ENCODE measurements at regions not wholly inside any gene's neighbourhood (a gene's known extent, or its start where the extent isn't known, plus 50 kb on each side); places are given as distances from the start of the nearest gene placed in this dataset.

DNA sequence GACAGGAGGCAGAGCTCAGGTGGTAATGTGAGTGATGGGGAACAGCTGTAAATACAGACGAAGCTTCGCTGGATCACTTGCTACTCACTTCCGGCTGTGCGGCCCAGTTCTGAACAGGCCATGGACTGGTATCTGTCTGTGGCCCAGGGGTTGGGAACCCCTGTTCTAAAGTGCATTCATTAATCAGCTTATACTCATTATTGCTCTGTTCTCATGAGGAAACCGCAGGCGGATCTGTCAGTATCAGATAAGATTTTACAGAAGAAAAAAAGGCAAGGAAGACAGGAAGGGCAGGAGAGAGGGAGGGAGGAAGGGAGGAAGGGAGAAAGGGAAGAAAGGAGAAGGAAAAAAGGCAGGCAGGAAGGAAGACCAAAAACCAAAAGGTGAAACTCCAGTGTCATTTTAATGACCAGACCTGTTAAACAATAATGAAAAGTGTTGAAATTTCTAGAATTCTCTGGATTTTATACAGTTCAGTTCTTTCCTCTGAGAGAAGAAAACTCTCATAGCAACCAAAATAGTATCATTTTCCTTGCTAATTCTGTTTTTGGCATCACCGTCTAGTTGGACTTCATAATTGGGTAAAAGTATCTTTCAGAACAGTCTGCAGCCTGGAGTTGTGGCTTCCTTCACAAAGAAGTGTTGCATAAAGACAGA is 128.0 kb upstream of the PROK2 start:
- Mint-ChIP-seq H3K4me1 (no peaks in the 10 kb centered on the region), H3K27me3 (peaks cover 22% of the 10 kb centered on the region), H3K9me3 (no peaks in the 10 kb centered on the region), H3K36me3 (ENCODE audit: insufficient read depth) (no peaks in the 10 kb centered on the region), H3K27ac (ENCODE audit: low read depth) (no peak overlapping the region), H3K4me3 (no peak overlapping the region)
- ATAC-seq (replicated peaks; ENCODE audit: extremely low read depth, poor library complexity, severe bottlenecking) (no peak), DNase-seq (ENCODE audit: low spot score in 2 of 2) (no peak)

DNA sequence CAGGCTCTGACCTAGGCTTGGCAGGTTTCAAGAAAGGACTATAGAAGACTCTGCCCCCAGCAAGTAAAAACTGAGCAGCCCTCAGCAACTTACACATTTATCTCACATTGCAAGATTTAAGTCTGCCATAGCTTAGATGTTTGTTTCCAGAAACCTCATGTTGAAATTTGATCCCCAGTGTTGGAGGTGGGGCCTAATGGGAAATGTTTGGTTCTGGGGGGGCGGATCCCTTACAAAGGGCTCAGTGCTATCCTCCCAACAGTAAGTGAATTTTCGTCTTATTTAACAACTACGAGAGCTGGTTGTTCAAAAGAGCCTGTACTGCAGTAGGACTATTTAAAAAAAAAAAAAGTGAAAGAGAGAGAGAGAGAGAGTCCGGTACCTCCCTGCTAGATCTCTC is 125.2 kb upstream of the PROK2 start:
- no peak overlapping the region for H3K27ac Mint-ChIP-seq (ENCODE audit: low read depth)
- no peaks in the 10 kb centered on the region for H3K4me1 Mint-ChIP-seq
- no peak for DNase-seq (ENCODE audit: low spot score in 2 of 2)
- ATAC-seq (replicated peaks; ENCODE audit: extremely low read depth, poor library complexity, severe bottlenecking) = no peak
- peaks cover 36% of the 10 kb centered on the region for H3K27me3 Mint-ChIP-seq
- no peak overlapping the region for H3K4me3 Mint-ChIP-seq
- H3K9me3 Mint-ChIP-seq = no peaks in the 10 kb centered on the region
- no peaks in the 10 kb centered on the region for H3K36me3 Mint-ChIP-seq (ENCODE audit: insufficient read depth)

DNA sequence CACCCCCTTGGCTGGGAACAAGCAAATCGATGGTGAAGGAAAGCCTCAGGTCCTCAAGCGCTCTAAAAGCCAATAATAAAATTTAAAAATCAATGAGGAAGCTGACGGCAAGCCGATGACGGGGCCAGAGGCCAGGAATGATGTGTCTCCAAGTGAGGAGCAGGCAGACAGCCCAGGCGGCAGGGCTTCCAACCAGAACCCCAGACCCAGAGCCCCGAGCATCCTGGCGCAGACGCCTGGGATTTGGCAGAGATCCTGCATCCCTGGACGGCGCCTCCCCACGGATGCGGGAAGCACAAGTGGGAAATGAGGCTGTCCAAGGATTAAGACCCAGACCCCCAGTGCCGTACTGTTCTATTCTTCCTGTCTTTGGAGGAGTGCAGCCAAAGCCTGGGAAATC is 123.0 kb upstream of the PROK2 start:
- no peak for ATAC-seq (replicated peaks; ENCODE audit: extremely low read depth, poor library complexity, severe bottlenecking)
- H3K4me1 Mint-ChIP-seq = no peaks in the 10 kb centered on the region
- H3K36me3 Mint-ChIP-seq (ENCODE audit: insufficient read depth) = no peaks in the 10 kb centered on the region
- no peak overlapping the region for H3K27ac Mint-ChIP-seq (ENCODE audit: low read depth)
- DNase-seq (ENCODE audit: low spot score in 2 of 2) = no peak
- no peaks in the 10 kb centered on the region for H3K9me3 Mint-ChIP-seq
- no peak overlapping the region for H3K4me3 Mint-ChIP-seq
- peaks cover 39% of the 10 kb centered on the region for H3K27me3 Mint-ChIP-seq

DNA sequence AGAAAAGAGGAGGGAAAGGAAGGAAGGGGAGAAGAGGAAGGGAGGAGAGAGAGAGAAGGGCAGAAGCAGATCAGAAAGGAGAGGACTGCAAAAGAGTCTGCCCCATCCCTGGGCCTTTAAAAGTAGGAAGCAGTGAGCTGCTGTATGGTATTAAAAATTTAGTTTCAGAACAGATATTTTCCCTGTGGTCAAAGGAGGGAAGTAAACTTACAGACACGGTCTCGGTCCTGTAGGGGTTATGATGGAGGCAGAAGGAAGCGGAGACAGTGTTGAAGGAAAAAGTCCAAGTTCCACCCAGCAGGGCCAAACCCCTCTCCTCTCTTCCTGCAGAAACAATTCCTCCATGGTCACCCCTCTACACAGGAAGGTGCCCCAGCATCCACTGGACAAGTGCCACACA is 122.0 kb upstream of the PROK2 start:
- peaks cover 49% of the 10 kb centered on the region for H3K27me3 Mint-ChIP-seq
- ATAC-seq (replicated peaks; ENCODE audit: extremely low read depth, poor library complexity, severe bottlenecking) (no peak), DNase-seq (ENCODE audit: low spot score in 2 of 2) (no peak)
- no peaks in the 10 kb centered on the region for H3K9me3 Mint-ChIP-seq
- no peaks in the 10 kb centered on the region for H3K4me1 Mint-ChIP-seq
- no peak overlapping the region for H3K27ac Mint-ChIP-seq (ENCODE audit: low read depth)
- H3K4me3 Mint-ChIP-seq = no peak overlapping the region
- H3K36me3 Mint-ChIP-seq (ENCODE audit: insufficient read depth) = no peaks in the 10 kb centered on the region

DNA sequence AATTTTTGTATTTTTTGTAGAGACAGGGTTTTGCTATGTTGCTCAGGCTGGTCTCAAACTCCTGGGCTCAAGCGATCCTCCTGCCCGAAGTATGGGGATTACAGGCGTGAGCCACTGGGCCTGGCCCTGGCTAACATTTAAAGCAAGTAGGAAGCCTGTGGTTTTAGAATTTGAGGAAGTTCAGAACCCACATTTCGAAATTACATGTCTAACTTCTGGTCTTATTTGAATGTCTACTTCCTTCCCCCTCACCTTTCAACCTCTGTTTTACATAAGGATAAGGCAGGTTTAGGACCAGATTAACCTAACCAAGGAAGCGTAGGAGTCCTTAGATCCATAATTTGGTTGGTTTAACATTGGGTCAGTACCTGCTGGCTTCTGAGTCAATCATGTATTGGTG is 120.5 kb upstream of the PROK2 start:
- H3K4me1 Mint-ChIP-seq = no peaks in the 10 kb centered on the region
- no peak for DNase-seq (ENCODE audit: low spot score in 2 of 2)
- no peaks in the 10 kb centered on the region for H3K36me3 Mint-ChIP-seq (ENCODE audit: insufficient read depth)
- H3K4me3 Mint-ChIP-seq = no peak overlapping the region
- peaks cover 59% of the 10 kb centered on the region for H3K27me3 Mint-ChIP-seq
- ATAC-seq (replicated peaks; ENCODE audit: extremely low read depth, poor library complexity, severe bottlenecking) = no peak
- H3K9me3 Mint-ChIP-seq = no peaks in the 10 kb centered on the region
- no peak overlapping the region for H3K27ac Mint-ChIP-seq (ENCODE audit: low read depth)

DNA sequence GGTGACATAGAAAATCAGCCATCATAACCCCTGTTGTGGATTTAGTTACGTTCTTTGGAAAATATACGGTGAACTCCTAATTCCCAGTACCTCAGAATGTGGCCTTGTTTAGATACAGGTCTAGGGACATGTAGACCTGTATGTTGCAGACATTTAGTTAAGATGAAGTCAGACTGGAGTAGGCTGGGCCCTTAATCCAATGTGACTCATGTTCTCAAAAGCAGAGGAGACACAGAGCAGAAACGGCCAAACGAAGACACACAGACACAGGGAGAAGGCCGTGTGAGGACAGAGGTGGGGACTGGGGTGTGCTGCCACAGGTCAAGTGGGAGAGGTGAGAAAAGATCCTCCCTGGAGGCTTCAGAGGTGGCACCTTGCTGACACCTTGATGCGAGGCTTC is 119.0 kb upstream of the PROK2 start:
- Mint-ChIP-seq H3K27me3 (peaks cover 44% of the 10 kb centered on the region), H3K27ac (ENCODE audit: low read depth) (no peak overlapping the region), H3K4me1 (no peaks in the 10 kb centered on the region), H3K4me3 (no peak overlapping the region), H3K36me3 (ENCODE audit: insufficient read depth) (no peaks in the 10 kb centered on the region), H3K9me3 (no peaks in the 10 kb centered on the region)
- DNase-seq (ENCODE audit: low spot score in 2 of 2) (no peak), ATAC-seq (replicated peaks; ENCODE audit: extremely low read depth, poor library complexity, severe bottlenecking) (no peak)

DNA sequence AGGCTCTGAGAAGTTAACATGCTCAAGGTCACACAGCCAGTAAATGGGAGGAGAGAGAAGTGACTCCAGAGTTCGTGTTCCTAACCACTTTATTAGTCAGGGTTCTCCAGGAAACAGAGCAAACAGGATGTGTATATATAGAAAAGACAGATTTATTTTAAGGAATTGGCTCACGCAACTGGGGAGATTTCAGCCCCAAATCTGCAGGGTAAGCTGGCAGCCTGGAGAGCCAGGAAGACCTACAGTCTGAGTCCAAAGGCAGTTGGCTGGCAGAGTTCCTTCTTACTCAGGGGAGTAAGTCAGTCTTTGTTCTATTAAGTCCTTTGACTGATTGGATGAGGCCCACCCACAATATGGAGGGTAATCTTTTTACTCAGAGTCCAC is 118.2 kb upstream of the PROK2 start:
- Mint-ChIP-seq H3K9me3 (no peaks in the 10 kb centered on the region), H3K27me3 (peaks cover 41% of the 10 kb centered on the region), H3K36me3 (ENCODE audit: insufficient read depth) (no peaks in the 10 kb centered on the region), H3K4me3 (no peak overlapping the region), H3K4me1 (no peaks in the 10 kb centered on the region), H3K27ac (ENCODE audit: low read depth) (no peak overlapping the region)
- ATAC-seq (replicated peaks; ENCODE audit: extremely low read depth, poor library complexity, severe bottlenecking) = no peak
- DNase-seq (ENCODE audit: low spot score in 2 of 2) = no peak

DNA sequence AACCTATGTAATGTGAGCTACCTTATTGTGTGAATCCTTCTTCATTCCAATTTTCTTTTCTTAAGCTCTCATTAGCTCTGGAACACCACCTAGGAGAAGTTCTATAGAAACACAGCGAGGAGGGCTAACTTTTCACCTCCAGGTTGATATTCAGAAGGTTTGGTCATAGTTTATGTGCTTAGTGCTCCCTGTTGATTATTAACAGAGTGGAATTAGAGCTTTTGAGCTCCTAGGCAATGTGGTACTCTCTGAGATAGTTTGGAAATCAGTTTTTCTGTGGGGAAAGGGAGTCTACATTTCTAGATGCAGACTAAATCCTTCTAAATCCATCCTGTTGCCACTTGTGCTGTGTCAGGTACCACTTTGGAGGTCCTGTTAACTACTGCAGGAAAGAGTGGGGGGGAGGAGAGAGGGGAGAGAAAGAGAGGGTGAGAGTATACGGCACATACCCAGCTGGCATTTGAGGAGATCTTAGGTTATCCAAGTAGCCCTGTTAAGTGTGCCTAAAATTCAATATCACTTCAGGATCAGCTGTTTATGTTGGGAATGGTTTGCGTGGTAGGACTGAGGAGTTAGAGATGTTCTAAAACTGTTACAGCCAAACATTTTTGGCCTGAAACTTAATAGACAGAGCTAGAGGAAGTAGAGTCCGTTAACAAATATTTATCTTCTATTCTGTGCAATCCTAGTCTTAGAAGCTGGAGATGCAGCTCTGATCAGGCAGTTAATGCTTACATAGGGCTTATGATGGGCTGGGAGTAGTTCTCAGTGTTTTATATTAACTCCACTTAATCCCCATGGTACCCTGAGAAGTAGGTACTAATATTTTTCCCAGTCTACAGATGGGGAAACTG is 117.5 kb upstream of the PROK2 start:
- DNase-seq (ENCODE audit: low spot score in 2 of 2) = no peak
- ATAC-seq (replicated peaks; ENCODE audit: extremely low read depth, poor library complexity, severe bottlenecking) = no peak
- H3K9me3 Mint-ChIP-seq = no peaks in the 10 kb centered on the region
- H3K4me3 Mint-ChIP-seq = no peak overlapping the region
- H3K4me1 Mint-ChIP-seq = no peaks in the 10 kb centered on the region
- no peaks in the 10 kb centered on the region for H3K36me3 Mint-ChIP-seq (ENCODE audit: insufficient read depth)
- no peak overlapping the region for H3K27ac Mint-ChIP-seq (ENCODE audit: low read depth)
- H3K27me3 Mint-ChIP-seq = peaks cover 44% of the 10 kb centered on the region

DNA sequence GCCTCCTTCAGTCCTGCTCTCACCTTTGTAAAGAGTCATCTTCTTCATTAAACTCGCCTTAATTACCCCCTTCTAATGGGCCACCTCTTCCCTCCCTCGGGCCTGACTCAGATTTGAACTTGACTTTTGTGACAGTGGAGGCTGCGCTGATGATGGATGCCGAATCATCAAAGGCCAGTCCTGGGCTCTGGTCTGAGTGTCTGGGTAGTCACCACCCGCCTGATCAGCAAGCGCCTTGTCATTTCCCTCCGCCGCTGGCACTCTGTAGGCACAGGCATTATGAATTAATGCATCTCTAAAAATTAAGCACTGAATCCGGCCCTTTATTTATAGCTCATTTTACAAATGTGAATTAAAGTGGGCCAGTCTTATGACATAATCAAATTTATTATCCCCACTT is 116.7 kb upstream of the PROK2 start:
- H3K9me3 Mint-ChIP-seq = no peaks in the 10 kb centered on the region
- ATAC-seq (replicated peaks; ENCODE audit: extremely low read depth, poor library complexity, severe bottlenecking) (no peak), DNase-seq (ENCODE audit: low spot score in 2 of 2) (no peak)
- H3K4me1 Mint-ChIP-seq = no peaks in the 10 kb centered on the region
- H3K27ac Mint-ChIP-seq (ENCODE audit: low read depth) = no peak overlapping the region
- H3K27me3 Mint-ChIP-seq = peaks cover 38% of the 10 kb centered on the region
- no peaks in the 10 kb centered on the region for H3K36me3 Mint-ChIP-seq (ENCODE audit: insufficient read depth)
- no peak overlapping the region for H3K4me3 Mint-ChIP-seq

DNA sequence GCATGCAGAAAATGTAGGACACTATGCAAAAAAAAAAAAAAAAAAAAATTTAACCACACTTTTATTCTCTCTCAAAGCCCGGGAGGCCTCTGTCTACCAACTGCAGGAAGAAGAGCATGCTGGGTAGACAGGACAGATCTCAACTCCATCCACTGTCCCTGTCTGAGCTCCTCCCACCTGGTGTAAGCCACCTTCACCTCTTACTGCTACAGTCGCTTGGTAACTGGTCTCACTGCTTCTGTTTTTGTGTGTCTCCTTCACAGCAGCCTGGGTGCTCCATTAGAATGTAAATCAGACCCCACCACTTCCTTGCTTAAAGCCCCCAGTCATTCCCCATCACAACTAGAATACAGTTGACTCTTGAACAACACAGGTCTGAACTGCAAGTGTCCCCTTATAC is 115.1 kb upstream of the PROK2 start:
- peaks cover 37% of the 10 kb centered on the region for H3K27me3 Mint-ChIP-seq
- H3K4me1 Mint-ChIP-seq = no peaks in the 10 kb centered on the region
- no peak overlapping the region for H3K27ac Mint-ChIP-seq (ENCODE audit: low read depth)
- no peak for ATAC-seq (replicated peaks; ENCODE audit: extremely low read depth, poor library complexity, severe bottlenecking)
- DNase-seq (ENCODE audit: low spot score in 2 of 2) = no peak
- H3K4me3 Mint-ChIP-seq = no peak overlapping the region
- H3K9me3 Mint-ChIP-seq = no peaks in the 10 kb centered on the region
- H3K36me3 Mint-ChIP-seq (ENCODE audit: insufficient read depth) = no peaks in the 10 kb centered on the region

DNA sequence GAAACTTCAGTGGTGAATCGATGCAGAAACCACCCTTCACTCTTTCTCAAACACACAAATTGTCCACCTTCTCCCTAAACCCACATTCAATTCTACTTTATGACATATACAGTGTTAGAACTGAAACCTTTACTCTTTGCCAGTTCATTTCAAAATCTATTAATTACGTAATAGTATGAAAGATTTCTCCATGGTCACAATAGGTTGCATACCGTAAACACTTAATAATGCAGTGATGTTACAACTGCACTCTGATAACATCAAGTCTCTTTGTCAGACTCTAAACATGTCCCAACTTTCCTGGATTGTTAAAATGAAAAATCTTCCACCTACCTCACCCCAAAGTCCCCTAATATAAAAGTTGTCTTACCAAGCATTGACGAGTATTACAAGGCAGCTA is 111.8 kb upstream of the PROK2 start:
- Mint-ChIP-seq H3K27me3 (peaks cover 31% of the 10 kb centered on the region), H3K27ac (ENCODE audit: low read depth) (no peak overlapping the region), H3K4me1 (no peaks in the 10 kb centered on the region), H3K4me3 (no peak overlapping the region), H3K36me3 (ENCODE audit: insufficient read depth) (no peaks in the 10 kb centered on the region), H3K9me3 (no peaks in the 10 kb centered on the region)
- ATAC-seq (replicated peaks; ENCODE audit: extremely low read depth, poor library complexity, severe bottlenecking) (no peak), DNase-seq (ENCODE audit: low spot score in 2 of 2) (no peak)

DNA sequence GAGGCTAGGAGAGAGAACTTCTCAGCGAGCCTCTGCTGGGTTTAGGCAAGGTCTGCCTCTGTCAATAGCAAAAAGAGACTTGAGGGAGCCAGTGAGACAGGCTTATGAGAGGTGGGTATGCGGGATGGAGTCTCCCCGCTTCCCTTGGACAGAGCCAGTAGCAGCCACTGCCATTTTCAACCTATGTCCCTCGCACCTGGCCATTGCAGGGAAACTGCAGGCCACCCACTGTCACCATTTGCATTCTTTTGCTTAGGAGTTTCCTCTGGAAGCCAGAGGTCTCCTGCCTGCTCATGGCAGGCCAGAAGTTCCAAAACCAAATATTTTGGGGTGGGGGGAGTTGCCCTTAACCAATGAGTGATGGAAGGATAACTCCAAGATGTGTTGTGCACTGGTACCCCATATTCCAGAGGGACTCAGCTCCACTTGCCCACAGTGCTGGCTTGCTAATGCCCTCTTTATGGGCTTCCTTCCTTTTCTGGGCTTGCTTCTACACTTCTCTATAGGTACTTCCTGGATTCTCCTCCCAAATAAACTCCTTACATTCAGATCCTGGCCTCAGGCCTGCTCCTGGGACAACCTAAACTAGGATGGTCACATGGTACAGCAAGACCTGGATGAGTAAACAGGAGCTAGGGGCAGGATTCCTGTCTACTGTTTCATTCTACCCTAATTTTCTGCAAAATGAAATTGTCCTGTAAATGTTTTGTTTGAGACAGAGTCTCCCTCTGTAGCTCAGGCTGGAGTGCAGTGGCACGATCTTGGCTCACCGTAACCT is 108.9 kb upstream of the PROK2 start:
- no peak overlapping the region for H3K27ac Mint-ChIP-seq (ENCODE audit: low read depth)
- no peak for ATAC-seq (replicated peaks; ENCODE audit: extremely low read depth, poor library complexity, severe bottlenecking)

DNA sequence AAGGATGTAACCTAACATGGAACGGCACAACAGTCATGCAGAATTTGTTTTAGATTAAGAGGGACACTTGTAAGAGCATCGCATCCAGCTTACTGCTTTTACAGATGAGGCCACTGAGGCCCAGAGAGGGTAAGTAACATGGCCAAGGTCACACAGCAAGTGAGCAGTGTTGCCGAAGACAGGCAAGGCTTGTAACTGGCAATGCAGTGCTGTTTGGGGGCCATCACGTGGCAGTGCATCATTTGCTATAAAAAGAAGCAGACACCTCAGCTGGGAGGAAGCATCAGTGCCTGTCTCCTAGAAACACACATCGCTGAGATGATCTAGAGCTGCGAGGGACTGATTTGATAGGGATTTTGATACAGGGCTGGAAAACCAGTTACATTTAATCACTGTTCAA is 108.2 kb upstream of the PROK2 start:
- ATAC-seq (replicated peaks; ENCODE audit: extremely low read depth, poor library complexity, severe bottlenecking) = no peak
- Mint-ChIP-seq H3K27ac (ENCODE audit: low read depth) (no peak overlapping the region), H3K4me1 (no peaks in the 10 kb centered on the region), H3K4me3 (no peak overlapping the region), H3K27me3 (peaks cover 28% of the 10 kb centered on the region), H3K36me3 (ENCODE audit: insufficient read depth) (no peaks in the 10 kb centered on the region), H3K9me3 (no peaks in the 10 kb centered on the region)
- no peak for DNase-seq (ENCODE audit: low spot score in 2 of 2)

More for the DNA sequence above, 108.9 kb upstream of the PROK2 start:
- Mint-ChIP-seq H3K4me3 (no peak overlapping the region), H3K27me3 (peaks cover 25% of the 10 kb centered on the region), H3K4me1 (no peaks in the 10 kb centered on the region), H3K36me3 (ENCODE audit: insufficient read depth) (no peaks in the 10 kb centered on the region), H3K9me3 (no peaks in the 10 kb centered on the region)
- no peak for DNase-seq (ENCODE audit: low spot score in 2 of 2)

All from central memory CD8-positive, alpha-beta T cell (primary cell).